ENCODE measurements at regions not wholly inside any gene's neighbourhood (a gene's known extent, or its start where the extent isn't known, plus 50 kb on each side); places are given as distances from the start of the nearest gene placed in this dataset.

- TF ChIP-seq POLR2AphosphoS5 (IDR thresholded peaks at IDR 0.05) (no peak), CTCF (IDR thresholded peaks at IDR 0.05) (no peak), EP300 (IDR thresholded peaks at IDR 0.05) (no peak), POLR2A (IDR thresholded peaks at IDR 0.05) (no peak)
- no peak for ATAC-seq (ENCODE audit: low FRiP score in 2 of 2)
- Histone ChIP-seq H3K9me3 (no peaks in the 10 kb centered on the region), H3K4me1 (peaks cover 21 to 28% (median 27%) of the 10 kb centered on the region in 4 donors), H3K27me3 (no peaks in the 10 kb centered on the region), H3K36me3 (no peaks in the 10 kb centered on the region), H3K27ac (no peak overlapping the region), H3K4me3 (no peak overlapping the region)
- WGBS, 2 donors: 82 to 84% methylated on average over 3 of the region's 3 CpGs
- DNase-seq: no peak
Observed at GRCh38 chr18:22340331-22340730, 77.4 kb downstream of the CTAGE1 start.

GRCh38 chr18:22339913-22340312, 77.8 kb downstream of the CTAGE1 start:
- 72 to 74% methylated on average over 4 of the region's 4 CpGs for WGBS, 2 donors
- peaks cover 20 to 29% (median 27%) of the 10 kb centered on the region in 4 donors for H3K4me1 ChIP-seq
- H3K4me3 ChIP-seq: no peak overlapping the region
- no peak for DNase-seq
- no peak for TF ChIP-seq POLR2AphosphoS5 (IDR thresholded peaks at IDR 0.05)
- no peak for TF ChIP-seq CTCF (IDR thresholded peaks at IDR 0.05)
- no peaks in the 10 kb centered on the region for H3K36me3 ChIP-seq
- H3K27ac ChIP-seq: no peak overlapping the region
- H3K27me3 ChIP-seq: no peaks in the 10 kb centered on the region
- no peaks in the 10 kb centered on the region for H3K9me3 ChIP-seq
- no peak for ATAC-seq (ENCODE audit: low FRiP score in 2 of 2)

- ATAC-seq (ENCODE audit: low FRiP score in 2 of 2) (no peak), DNase-seq (no peak)
- H3K4me1 ChIP-seq: peaks cover 20 to 29% (median 23%) of the 10 kb centered on the region in 4 donors
- no peak for TF ChIP-seq EP300 (IDR thresholded peaks at IDR 0.05)
- no peak for TF ChIP-seq POLR2A (IDR thresholded peaks at IDR 0.05)
- TF ChIP-seq POLR2AphosphoS5 (IDR thresholded peaks at IDR 0.05): no peak
- no peak for TF ChIP-seq CTCF (IDR thresholded peaks at IDR 0.05)
- H3K9me3 ChIP-seq: no peaks in the 10 kb centered on the region
- H3K27me3 ChIP-seq: no peaks in the 10 kb centered on the region
- H3K36me3 ChIP-seq: no peaks in the 10 kb centered on the region
- peak overlapping the region in 2 of 4 donors; percentile 39 to 44 for H3K27ac ChIP-seq
- no peak overlapping the region for H3K4me3 ChIP-seq
Observed at GRCh38 chr18:22337833-22338232, 79.9 kb downstream of the CTAGE1 start.

GRCh38 chr18:22337306-22337705, 80.4 kb downstream of the CTAGE1 start:
- no peak for TF ChIP-seq POLR2A (IDR thresholded peaks at IDR 0.05)
- no peak for TF ChIP-seq EP300 (IDR thresholded peaks at IDR 0.05)
- no peak for TF ChIP-seq CTCF (IDR thresholded peaks at IDR 0.05)
- no peak for TF ChIP-seq POLR2AphosphoS5 (IDR thresholded peaks at IDR 0.05)
- Histone ChIP-seq H3K27me3 (no peaks in the 10 kb centered on the region), H3K36me3 (no peaks in the 10 kb centered on the region), H3K4me3 (no peak overlapping the region), H3K27ac (peak overlapping the region in 2 of 4 donors; percentile 39 to 44), H3K4me1 (peaks cover 19 to 26% (median 23%) of the 10 kb centered on the region in 4 donors), H3K9me3 (no peaks in the 10 kb centered on the region)
- 73 to 78% methylated on average over 3 of the region's 3 CpGs for WGBS, 2 donors
- DNase-seq: no peak
- ATAC-seq (ENCODE audit: low FRiP score in 2 of 2): peak in 1 of 2 donors; percentile 18

- ATAC-seq (ENCODE audit: low FRiP score in 2 of 2) (no peak), DNase-seq (no peak)
- WGBS, 2 donors: 89 to 94% methylated on average over 2 to 4 of the region's 4 CpGs
- TF ChIP-seq POLR2A (IDR thresholded peaks at IDR 0.05) (no peak), CTCF (IDR thresholded peaks at IDR 0.05) (no peak), EP300 (IDR thresholded peaks at IDR 0.05) (no peak), POLR2AphosphoS5 (IDR thresholded peaks at IDR 0.05) (no peak)
- no peaks in the 10 kb centered on the region for H3K27me3 ChIP-seq
- H3K9me3 ChIP-seq: no peaks in the 10 kb centered on the region
- H3K4me3 ChIP-seq: no peak overlapping the region
- H3K36me3 ChIP-seq: no peaks in the 10 kb centered on the region
- H3K27ac ChIP-seq: peak overlapping the region in 3 of 4 donors; percentile 47 to 75 (median 54)
- H3K4me1 ChIP-seq: peaks cover 19 to 26% (median 23%) of the 10 kb centered on the region in 4 donors
Observed at GRCh38 chr18:22336406-22336805, 81.3 kb downstream of the CTAGE1 start.
